ENCODE measurements at regions not wholly inside any gene's neighbourhood (a gene's known extent, or its start where the extent isn't known, plus 50 kb on each side); places are given as distances from the start of the nearest gene placed in this dataset.

- POLR2A ChIA-PET (ENCODE audit: low non-redundant PET): no interaction called here
Observed at GRCh38 chr1:79617777-79618176, 611.2 kb upstream of the ADGRL4 start.

DNA sequence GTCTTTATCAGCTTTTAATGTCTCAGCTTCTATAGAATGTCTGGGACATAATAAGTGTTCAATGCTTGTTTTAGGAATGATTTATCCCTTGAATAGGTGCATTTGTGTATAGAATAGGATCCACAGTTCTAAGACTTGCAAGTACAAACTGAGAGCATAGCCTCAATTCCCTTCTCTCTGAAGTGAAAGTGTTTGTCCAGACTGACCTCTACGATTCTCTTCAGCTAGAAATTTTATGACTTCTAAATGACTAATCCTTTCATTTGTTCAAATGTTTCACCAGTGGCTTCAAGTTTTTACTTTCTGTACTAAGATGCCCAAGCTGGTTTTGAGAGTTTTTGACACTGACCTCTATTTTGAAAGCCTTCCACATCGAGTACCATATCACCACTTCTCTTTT is 608.2 kb upstream of the ADGRL4 start:
- no peak overlapping the region for H3K4me3 ChIP-seq (ENCODE audit: low read depth, low read length, poor library complexity, severe bottlenecking)
- ChIA-PET POLR2A (ENCODE audit: low non-redundant PET) (interaction anchor here (0.5 kb wide), 1 partner anchor 113 kb away, joined by 3 read pairs; no protein-coding TSS in a partner anchor), CTCF (no interaction called here)
- no peaks in the 10 kb centered on the region for H3K4me1 ChIP-seq (ENCODE audit: insufficient read depth, low read length, poor library complexity, severe bottlenecking)
- TF ChIP-seq EZH2 (IDR thresholded peaks at IDR 0.05; ENCODE audit: borderline replicate concordance, low read depth, low read length, poor library complexity, severe bottlenecking) (no peak), CTCF (conservative IDR thresholded peaks at IDR 0.05; ENCODE audit: low read depth, low read length) (no peak)
- H3K27ac ChIP-seq (ENCODE audit: low read depth, low read length, poor library complexity, severe bottlenecking): no peak overlapping the region
- no TSS peak for BruUV-seq (replicated peaks)
- H3K9me3 ChIP-seq (ENCODE audit: low read depth, low read length, poor library complexity, severe bottlenecking): no peaks in the 10 kb centered on the region
- no peaks in the 10 kb centered on the region for H3K27me3 ChIP-seq (replicated peaks; ENCODE audit: insufficient read depth, low read depth, low read length, poor library complexity)
- no peak for DNase-seq (ENCODE audit: low spot score)
- H3K36me3 ChIP-seq (ENCODE audit: insufficient read depth, low read length, poor library complexity, severe bottlenecking): no peaks in the 10 kb centered on the region
- intact Hi-C loops (cut with micrococcal nuclease; ENCODE audit: unreplicated experiment): no loop called here

More at GRCh38 chr1:79617777-79618176, 611.2 kb upstream of the ADGRL4 start:
- Histone ChIP-seq H3K27ac (ENCODE audit: low read depth, low read length, poor library complexity, severe bottlenecking) (no peak overlapping the region), H3K27me3 (replicated peaks; ENCODE audit: insufficient read depth, low read depth, low read length, poor library complexity) (no peaks in the 10 kb centered on the region), H3K4me1 (ENCODE audit: insufficient read depth, low read length, poor library complexity, severe bottlenecking) (no peaks in the 10 kb centered on the region), H3K4me3 (ENCODE audit: low read depth, low read length, poor library complexity, severe bottlenecking) (no peak overlapping the region), H3K36me3 (ENCODE audit: insufficient read depth, low read length, poor library complexity, severe bottlenecking) (no peaks in the 10 kb centered on the region), H3K9me3 (ENCODE audit: low read depth, low read length, poor library complexity, severe bottlenecking) (no peaks in the 10 kb centered on the region)
- peak; percentile 47 for TF ChIP-seq CTCF (conservative IDR thresholded peaks at IDR 0.05; ENCODE audit: low read depth, low read length)
- TF ChIP-seq EZH2 (IDR thresholded peaks at IDR 0.05; ENCODE audit: borderline replicate concordance, low read depth, low read length, poor library complexity, severe bottlenecking): no peak
- DNase-seq (ENCODE audit: low spot score): peak; percentile 14
- CTCF ChIA-PET: no interaction called here
- no TSS peak for BruUV-seq (replicated peaks)
- intact Hi-C loops (cut with micrococcal nuclease; ENCODE audit: unreplicated experiment): no loop called here

DNA sequence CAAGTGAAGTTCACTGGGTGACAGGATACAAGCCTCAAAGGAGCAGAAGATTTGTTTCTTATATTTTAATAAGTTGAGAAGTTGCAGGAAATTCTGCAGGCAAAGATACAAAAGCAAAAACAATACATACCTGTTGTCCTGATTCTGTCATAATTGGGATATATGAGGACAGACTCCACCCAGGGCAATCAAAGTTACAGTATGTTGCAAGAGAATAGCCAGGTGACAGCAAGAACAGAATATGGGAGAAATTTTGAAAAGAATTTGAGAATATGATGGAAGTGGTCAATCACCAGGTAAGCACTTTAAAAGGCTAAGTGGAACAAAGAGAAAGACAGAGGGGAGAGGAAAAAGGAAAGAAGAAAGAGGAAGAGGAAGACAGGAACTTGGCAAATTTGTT is 607.6 kb upstream of the ADGRL4 start:
- no peaks in the 10 kb centered on the region for H3K4me1 ChIP-seq (ENCODE audit: insufficient read depth, low read length, poor library complexity, severe bottlenecking)
- TF ChIP-seq CTCF (conservative IDR thresholded peaks at IDR 0.05; ENCODE audit: low read depth, low read length) (no peak), EZH2 (IDR thresholded peaks at IDR 0.05; ENCODE audit: borderline replicate concordance, low read depth, low read length, poor library complexity, severe bottlenecking) (no peak)
- H3K36me3 ChIP-seq (ENCODE audit: insufficient read depth, low read length, poor library complexity, severe bottlenecking): no peaks in the 10 kb centered on the region
- no peak for DNase-seq (ENCODE audit: low spot score)
- H3K4me3 ChIP-seq (ENCODE audit: low read depth, low read length, poor library complexity, severe bottlenecking): no peak overlapping the region
- POLR2A ChIA-PET (ENCODE audit: low non-redundant PET): no interaction called here
- no TSS peak for BruUV-seq (replicated peaks)
- H3K9me3 ChIP-seq (ENCODE audit: low read depth, low read length, poor library complexity, severe bottlenecking): no peaks in the 10 kb centered on the region
- CTCF ChIA-PET: no interaction called here
- intact Hi-C loops (cut with micrococcal nuclease; ENCODE audit: unreplicated experiment): no loop called here
- no peaks in the 10 kb centered on the region for H3K27me3 ChIP-seq (replicated peaks; ENCODE audit: insufficient read depth, low read depth, low read length, poor library complexity)
- H3K27ac ChIP-seq (ENCODE audit: low read depth, low read length, poor library complexity, severe bottlenecking): no peak overlapping the region

All from A673 (cell line).